ENCODE measurements at regions not wholly inside any gene's neighbourhood (a gene's known extent, or its start where the extent isn't known, plus 50 kb on each side); places are given as distances from the start of the nearest gene placed in this dataset.

DNA sequence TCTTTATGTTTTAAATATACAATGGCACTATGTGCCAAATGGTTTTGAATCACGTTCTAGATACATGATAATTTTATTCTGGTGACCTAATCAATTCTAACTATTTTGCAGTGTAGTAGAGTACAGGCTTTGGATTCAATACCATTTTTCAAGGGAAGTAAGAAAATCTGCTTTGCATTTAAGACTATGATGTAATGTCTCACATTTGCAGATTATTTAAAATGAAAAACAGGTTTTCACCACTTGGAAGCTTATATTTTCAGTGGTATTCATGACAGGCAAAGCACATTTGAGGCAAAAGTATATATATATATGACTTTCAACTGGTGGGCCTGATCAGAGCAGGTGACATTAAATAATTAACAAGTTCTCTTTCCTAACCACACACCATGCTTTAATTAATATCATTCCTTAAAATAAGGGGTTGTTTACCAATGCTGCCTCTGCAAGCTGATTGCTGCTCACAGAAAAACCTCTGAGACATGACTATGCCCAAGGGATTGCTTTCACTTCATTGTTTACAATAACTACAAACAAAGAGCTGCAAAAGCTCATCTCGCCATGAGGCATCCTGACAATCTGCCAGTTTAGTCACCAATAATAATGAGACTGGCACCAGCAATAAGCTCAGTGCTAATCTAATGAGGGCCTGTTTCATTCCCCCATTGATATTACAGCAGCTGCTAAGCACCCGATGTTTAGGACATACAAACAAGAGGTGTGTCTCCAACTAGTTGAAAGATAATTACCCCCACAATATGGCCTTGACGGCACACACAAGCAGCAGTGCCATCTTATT is 1176.0 kb upstream of the GJE1 start:
- no peaks in the 10 kb centered on the region for H3K4me1 ChIP-seq
- H3K36me3 ChIP-seq (ENCODE audit: low read depth, missing control alignments) = no peaks in the 10 kb centered on the region
- H3K27ac ChIP-seq = no peak overlapping the region
- intact Hi-C loops (cut with DNase I; ENCODE audit: low total_unique reads) = no loop called here
- H3K27me3 ChIP-seq = no peaks in the 10 kb centered on the region
- no peak for TF ChIP-seq POLR2A (IDR thresholded peaks at IDR 0.05)
- TF ChIP-seq, protein P1, sequence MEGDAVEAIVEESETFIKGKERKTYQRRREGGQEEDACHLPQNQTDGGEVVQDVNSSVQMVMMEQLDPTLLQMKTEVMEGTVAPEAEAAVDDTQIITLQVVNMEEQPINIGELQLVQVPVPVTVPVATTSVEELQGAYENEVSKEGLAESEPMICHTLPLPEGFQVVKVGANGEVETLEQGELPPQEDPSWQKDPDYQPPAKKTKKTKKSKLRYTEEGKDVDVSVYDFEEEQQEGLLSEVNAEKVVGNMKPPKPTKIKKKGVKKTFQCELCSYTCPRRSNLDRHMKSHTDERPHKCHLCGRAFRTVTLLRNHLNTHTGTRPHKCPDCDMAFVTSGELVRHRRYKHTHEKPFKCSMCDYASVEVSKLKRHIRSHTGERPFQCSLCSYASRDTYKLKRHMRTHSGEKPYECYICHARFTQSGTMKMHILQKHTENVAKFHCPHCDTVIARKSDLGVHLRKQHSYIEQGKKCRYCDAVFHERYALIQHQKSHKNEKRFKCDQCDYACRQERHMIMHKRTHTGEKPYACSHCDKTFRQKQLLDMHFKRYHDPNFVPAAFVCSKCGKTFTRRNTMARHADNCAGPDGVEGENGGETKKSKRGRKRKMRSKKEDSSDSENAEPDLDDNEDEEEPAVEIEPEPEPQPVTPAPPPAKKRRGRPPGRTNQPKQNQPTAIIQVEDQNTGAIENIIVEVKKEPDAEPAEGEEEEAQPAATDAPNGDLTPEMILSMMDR (IDR thresholded peaks at IDR 0.05) = no peak
- H3K9me3 ChIP-seq = no peaks in the 10 kb centered on the region
- 46 to 68% methylated on average over 4 of the region's 4 CpGs for WGBS, 2 donors
- DNase-seq = no peak
- no peak overlapping the region for H3K4me3 ChIP-seq

DNA sequence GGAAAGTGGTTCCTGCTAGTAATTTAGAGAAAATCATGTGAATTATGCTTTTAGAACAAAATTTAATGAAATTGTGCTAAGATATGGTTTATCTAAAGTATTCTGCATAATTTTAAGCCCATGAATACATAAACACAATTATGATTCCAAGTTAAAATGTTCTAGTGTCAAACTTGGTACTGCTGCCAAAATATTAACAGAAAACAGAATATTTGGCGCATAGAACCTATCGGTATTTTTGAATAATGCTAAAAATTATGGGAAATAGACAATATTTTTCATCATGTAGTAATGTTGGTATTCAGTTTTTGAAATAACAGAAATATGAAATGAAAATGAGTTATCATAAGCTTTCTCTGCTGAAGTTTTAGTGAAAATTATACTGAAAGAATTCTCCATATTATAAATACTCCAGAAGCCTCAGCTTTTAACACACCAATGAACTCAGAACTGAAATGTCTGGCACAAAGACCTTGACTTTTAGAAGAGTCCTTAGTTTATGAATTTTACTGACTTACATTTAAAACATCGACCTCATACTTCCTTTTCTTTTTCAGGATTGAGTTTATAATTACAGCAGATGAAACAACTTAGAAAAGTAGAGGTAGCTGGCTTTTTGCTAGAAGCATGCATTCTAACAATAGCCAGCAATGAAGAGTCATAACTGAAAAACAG is 1192.3 kb upstream of the GJE1 start:
- H3K9me3 ChIP-seq = no peaks in the 10 kb centered on the region
- H3K36me3 ChIP-seq (ENCODE audit: low read depth, missing control alignments) = no peaks in the 10 kb centered on the region
- DNase-seq = no peak
- H3K27ac ChIP-seq = no peak overlapping the region
- TF ChIP-seq POLR2A (IDR thresholded peaks at IDR 0.05) = no peak
- TF ChIP-seq, protein P1 (IDR thresholded peaks at IDR 0.05) = no peak
- WGBS, 2 donors = 55 to 65% methylated on average over 3 of the region's 3 CpGs
- H3K4me3 ChIP-seq = no peak overlapping the region
- H3K4me1 ChIP-seq = no peaks in the 10 kb centered on the region
- intact Hi-C loops (cut with DNase I; ENCODE audit: low total_unique reads) = no loop called here
- H3K27me3 ChIP-seq = no peaks in the 10 kb centered on the region

DNA sequence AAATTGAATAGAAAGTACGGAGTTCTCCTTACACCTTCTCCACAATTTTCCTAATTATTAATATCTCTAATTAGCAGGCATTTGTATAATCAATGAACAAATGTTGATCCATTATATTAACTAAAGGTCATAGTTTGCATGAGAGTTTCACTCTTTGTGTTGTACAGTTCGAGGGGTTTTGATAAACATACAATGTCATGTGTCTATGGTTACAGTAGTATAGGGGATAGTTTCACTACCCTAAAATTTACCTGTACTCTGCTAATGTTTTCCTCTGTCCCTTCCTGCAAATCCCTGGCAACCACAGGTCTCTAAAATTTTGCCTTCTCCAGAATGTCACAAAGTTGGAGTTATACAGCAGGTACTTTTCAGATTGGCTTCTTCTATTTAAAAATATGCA is 1199.8 kb upstream of the GJE1 start:
- Histone ChIP-seq H3K4me3 (no peak overlapping the region), H3K36me3 (ENCODE audit: low read depth, missing control alignments) (no peaks in the 10 kb centered on the region), H3K4me1 (no peaks in the 10 kb centered on the region), H3K27me3 (no peaks in the 10 kb centered on the region), H3K9me3 (no peaks in the 10 kb centered on the region), H3K27ac (no peak overlapping the region)
- no peak for DNase-seq
- WGBS, 2 donors = 93 to 97% methylated on average over 2 of the region's 2 CpGs
- intact Hi-C loops (cut with DNase I; ENCODE audit: low total_unique reads) = no loop called here
- TF ChIP-seq POLR2A (IDR thresholded peaks at IDR 0.05) = no peak
- TF ChIP-seq, protein P1 (IDR thresholded peaks at IDR 0.05) = no peak

GRCh38 chr6:140931581-140931980 is 1201.1 kb upstream of the GJE1 start:
- intact Hi-C loops (cut with DNase I; ENCODE audit: low total_unique reads) = no loop called here
- no peaks in the 10 kb centered on the region for H3K36me3 ChIP-seq (ENCODE audit: low read depth, missing control alignments)
- H3K4me1 ChIP-seq = no peaks in the 10 kb centered on the region
- H3K27ac ChIP-seq = no peak overlapping the region
- TF ChIP-seq POLR2A (IDR thresholded peaks at IDR 0.05) = no peak
- TF ChIP-seq, protein P1 (IDR thresholded peaks at IDR 0.05) = no peak
- no peak for DNase-seq
- H3K27me3 ChIP-seq = no peaks in the 10 kb centered on the region
- no peak overlapping the region for H3K4me3 ChIP-seq
- H3K9me3 ChIP-seq = no peaks in the 10 kb centered on the region
- WGBS, 2 donors = 82 to 98% methylated on average over 1 of the region's 1 CpG
